ENCODE measurements at regions not wholly inside any gene's neighbourhood (a gene's known extent, or its start where the extent isn't known, plus 50 kb on each side); places are given as distances from the start of the nearest gene placed in this dataset.

- H3K9me3 ChIP-seq (ENCODE audit: severe bottlenecking), result peaks cover 10% of the 10 kb centered on the region
- H3K27me3 ChIP-seq (ENCODE audit: insufficient read depth, low read depth, severe bottlenecking), result peaks cover 5% of the 10 kb centered on the region
- DNase-seq, result peak; percentile 22
- no peak overlapping the region for H3K27ac ChIP-seq
- H3K36me3 ChIP-seq, result no peaks in the 10 kb centered on the region
- 0 out of 2 replicates have a peak, but pooled peaks have one; percentile 13 for TF ChIP-seq CTCF (IDR thresholded peaks at IDR 0.05; ENCODE audit: low read depth, low read length)
- H3K4me3 ChIP-seq (ENCODE audit: low read depth, low read length), result no peak overlapping the region
Observed at GRCh38 chr6:17012421-17013225, 89.2 kb upstream of the STMND1 start.

GRCh38 chr6:17011985-17012384 is 89.9 kb upstream of the STMND1 start:
- no peak for DNase-seq
- H3K27me3 ChIP-seq (ENCODE audit: insufficient read depth, low read depth, severe bottlenecking), result peaks cover 7% of the 10 kb centered on the region
- no peak for TF ChIP-seq CTCF (IDR thresholded peaks at IDR 0.05; ENCODE audit: low read depth, low read length)
- H3K9me3 ChIP-seq (ENCODE audit: severe bottlenecking), result peaks cover 14% of the 10 kb centered on the region
- no peaks in the 10 kb centered on the region for H3K36me3 ChIP-seq
- no peak overlapping the region for H3K27ac ChIP-seq
- no peak overlapping the region for H3K4me3 ChIP-seq (ENCODE audit: low read depth, low read length)

- TF ChIP-seq CTCF (IDR thresholded peaks at IDR 0.05; ENCODE audit: low read depth, low read length), result no peak
Observed at GRCh38 chr6:17007749-17008148, 94.1 kb upstream of the STMND1 start.

GRCh38 chr6:17006543-17006942 is 95.3 kb upstream of the STMND1 start:
- no peak for DNase-seq
- H3K9me3 ChIP-seq (ENCODE audit: severe bottlenecking), result peaks cover 25% of the 10 kb centered on the region
- no peak overlapping the region for H3K4me3 ChIP-seq (ENCODE audit: low read depth, low read length)
- TF ChIP-seq CTCF (IDR thresholded peaks at IDR 0.05; ENCODE audit: low read depth, low read length), result no peak
- peaks cover 21% of the 10 kb centered on the region for H3K27me3 ChIP-seq (ENCODE audit: insufficient read depth, low read depth, severe bottlenecking)
- no peaks in the 10 kb centered on the region for H3K36me3 ChIP-seq
- no peak overlapping the region for H3K27ac ChIP-seq

More at GRCh38 chr6:17007749-17008148, 94.1 kb upstream of the STMND1 start:
- no peaks in the 10 kb centered on the region for H3K36me3 ChIP-seq
- DNase-seq, result no peak
- H3K4me3 ChIP-seq (ENCODE audit: low read depth, low read length), result no peak overlapping the region
- peaks cover 25% of the 10 kb centered on the region for H3K9me3 ChIP-seq (ENCODE audit: severe bottlenecking)
- no peak overlapping the region for H3K27ac ChIP-seq
- H3K27me3 ChIP-seq (ENCODE audit: insufficient read depth, low read depth, severe bottlenecking), result peaks cover 13% of the 10 kb centered on the region

GRCh38 chr6:17004269-17004668 is 97.6 kb upstream of the STMND1 start:
- TF ChIP-seq CTCF (IDR thresholded peaks at IDR 0.05; ENCODE audit: low read depth, low read length), result no peak
- no peak overlapping the region for H3K4me3 ChIP-seq (ENCODE audit: low read depth, low read length)
- H3K9me3 ChIP-seq (ENCODE audit: severe bottlenecking), result peaks cover 22% of the 10 kb centered on the region
- no peak overlapping the region for H3K27ac ChIP-seq
- no peak for DNase-seq
- H3K27me3 ChIP-seq (ENCODE audit: insufficient read depth, low read depth, severe bottlenecking), result peaks cover 21% of the 10 kb centered on the region
- H3K36me3 ChIP-seq, result no peaks in the 10 kb centered on the region

Data from WERI-Rb-1 (cell line).